Kidney (tissue), 13 donors: ENCODE measurements at regions not wholly inside any gene's neighbourhood (a gene's known extent, or its start where the extent isn't known, plus 50 kb on each side); places are given as distances from the start of the nearest gene placed in this dataset.

Experiments used
- DNase-seq, 5 donors: peaks; one replicate each; pipeline ENCODE4 v3.0.0-alpha.2; 2013 to 2020
- FAIRE-seq: peaks from 2 replicates; lab custom pipeline; 2012; peaks lifted over from hg19 to GRCh38; lab: Jason Lieb, UNC
- H3K27ac ChIP-seq, 2 donors: one replicate each; pipeline ENCODE4 v1.7.0; 2013; ENCODE audit warnings: low read depth in 2 of 2, low read length in 2 of 2, inconsistent platforms in 1 of 2
- H3K27me3 ChIP-seq: one replicate; pipeline ENCODE4 v1.7.1; 2013; ENCODE audit warnings: low read length, inconsistent platforms; ENCODE audit not compliant: control insufficient read depth, insufficient read depth
- H3K36me3 ChIP-seq, 3 donors: one replicate each; pipeline versions ENCODE4 v1.7.0 to v1.7.1; 2013; ENCODE audit warnings: low read length in 3 of 3, control low read depth in 1 of 3, inconsistent platforms in 1 of 3; ENCODE audit not compliant: insufficient read depth in 3 of 3, control insufficient read depth in 2 of 3
- H3K4me1 ChIP-seq, 3 donors: one replicate each; pipeline versions ENCODE4 v1.7.0 to v1.7.1; 2013; ENCODE audit warnings: low read length in 3 of 3, inconsistent platforms in 1 of 3, low read depth in 1 of 3; ENCODE audit not compliant: control insufficient read depth in 2 of 3, insufficient read depth in 2 of 3
- H3K4me3 ChIP-seq, 3 donors: one replicate each; pipeline versions ENCODE4 v1.7.0 to v1.8.1; 2013; ENCODE audit warnings: low read length in 3 of 3, control low read depth in 1 of 3, inconsistent platforms in 1 of 3
- H3K9ac ChIP-seq, 3 donors: one replicate each; pipeline versions ENCODE4 v1.7.0 to v1.7.1; 2013; ENCODE audit warnings: low read length in 3 of 3, control low read depth in 1 of 3, inconsistent platforms in 1 of 3
- H3K9me3 ChIP-seq, 3 donors: one replicate each; pipeline versions ENCODE4 v1.7.0 to v1.7.1; 2013; ENCODE audit warnings: low read length in 3 of 3, control low read depth in 1 of 3, inconsistent platforms in 1 of 3; ENCODE audit not compliant: control insufficient read depth in 2 of 3, insufficient read depth in 1 of 3
- CTCF ChIP-seq: IDR thresholded peaks from 3 replicates; pipeline ENCODE4 v1.5.1; 2012; ENCODE audit warnings: mild to moderate bottlenecking, moderate library complexity, borderline replicate concordance; ENCODE audit not compliant: insufficient read depth; ENCODE audit errors: extremely low read depth
- intact Hi-C: fragments of 100-400 bp; cut with DNase I; formaldehyde crosslinking; loops from one replicate; pipeline ENCODE4 v1.11.1; 2022
- donor health status: control.
- donor health status: control.
- donor health status: control.
- donor health status: control.
- donor health status: control.
- donor health status: DM: yes; HTN: yes; CAD: no.
- donor health status: Normal renal cell carcinoma (clear cell type).

GRCh38 chr10:120369856-120370276, 87.2 kb upstream of the PLPP4 start:
- no peak for TF ChIP-seq CTCF
- intact Hi-C loops, result no loop called here
- DNase-seq (peak in 1 of 5 donors; percentile 27), FAIRE-seq (no peak)
- Histone ChIP-seq H3K4me1 (no peaks in the 10 kb centered on the region), H3K4me3 (no peak overlapping the region), H3K27me3 (no peaks in the 10 kb centered on the region), H3K27ac (no peak overlapping the region), H3K9me3 (no peaks in the 10 kb centered on the region), H3K36me3 (no peaks in the 10 kb centered on the region), H3K9ac (no peak overlapping the region)

GRCh38 chr10:120371856-120372255, 85.2 kb upstream of the PLPP4 start:
- Histone ChIP-seq H3K27ac (no peak overlapping the region), H3K36me3 (no peaks in the 10 kb centered on the region), H3K27me3 (no peaks in the 10 kb centered on the region), H3K4me3 (no peak overlapping the region), H3K9me3 (no peaks in the 10 kb centered on the region), H3K4me1 (no peaks in the 10 kb centered on the region), H3K9ac (no peak overlapping the region)
- no peak for TF ChIP-seq CTCF
- intact Hi-C loops, result no loop called here
- DNase-seq (no peak), FAIRE-seq (no peak)

- intact Hi-C loops, result no loop called here
- no peak for TF ChIP-seq CTCF
- no peak overlapping the region for H3K9ac ChIP-seq
- H3K27me3 ChIP-seq, result no peaks in the 10 kb centered on the region
- H3K4me3 ChIP-seq, result no peak overlapping the region
- no peaks in the 10 kb centered on the region for H3K4me1 ChIP-seq
- no peak overlapping the region for H3K27ac ChIP-seq
- no peak for FAIRE-seq
- DNase-seq, result no peak
- no peaks in the 10 kb centered on the region for H3K9me3 ChIP-seq
- H3K36me3 ChIP-seq, result no peaks in the 10 kb centered on the region
These were observed 84.1 kb upstream of the PLPP4 start for GRCh38 chr10:120372917-120373316.

GRCh38 chr10:120375666-120376065, 81.4 kb upstream of the PLPP4 start:
- Histone ChIP-seq H3K9me3 (no peaks in the 10 kb centered on the region), H3K4me3 (no peak overlapping the region), H3K27ac (no peak overlapping the region), H3K36me3 (no peaks in the 10 kb centered on the region), H3K9ac (no peak overlapping the region), H3K4me1 (no peaks in the 10 kb centered on the region), H3K27me3 (no peaks in the 10 kb centered on the region)
- TF ChIP-seq CTCF, result no peak
- FAIRE-seq (no peak), DNase-seq (no peak)
- intact Hi-C loops, result no loop called here
